MCF 10A (cell line): ENCODE measurements at regions not wholly inside any gene's neighbourhood (a gene's known extent, or its start where the extent isn't known, plus 50 kb on each side); places are given as distances from the start of the nearest gene placed in this dataset.

Experiments used
- BruUV-seq: library from RNA; stranded (reverse); fragments of 400-500 nt; replicated peaks from 2 replicates; lab custom pipeline; 2021; lab: Mats Ljungman, UMichigan
- CTCF ChIA-PET: fragments of 300-600 bp; sonication (Branson Sonifier 250); formaldehyde crosslinking; extraction: SDS; loops from one replicate; lab custom pipeline; 2021; ENCODE audit warnings: antibody characterized with exemption, inconsistent platforms; lab: Yijun Ruan, JAX
- POLR2A ChIA-PET: fragments of 300-600, 350-650 bp; sonication (Branson Sonifier 250); formaldehyde crosslinking; extraction: SDS; loops from one replicate; lab custom pipeline; 2020; ENCODE audit warnings: antibody characterized with exemption, inconsistent platforms; lab: Yijun Ruan, JAX
- DNase-seq: peaks from one replicate; pipeline ENCODE4 v3.0.0-alpha.2; 2018; ENCODE audit not compliant: unreplicated experiment
- H3K27ac Mint-ChIP-seq: one replicate; pipeline ENCODE4 v1.8.0; 2022; ENCODE audit warnings: mild to moderate bottlenecking, low read depth, mixed read lengths; ENCODE audit not compliant: unreplicated experiment
- H3K27me3 Mint-ChIP-seq: one replicate; pipeline ENCODE4 v1.8.0; 2022; ENCODE audit warnings: mixed read lengths; ENCODE audit not compliant: insufficient read depth, unreplicated experiment
- H3K36me3 Mint-ChIP-seq: one replicate; pipeline ENCODE4 v1.8.0; 2022; ENCODE audit warnings: mild to moderate bottlenecking, moderate library complexity, mixed read lengths; ENCODE audit not compliant: insufficient read depth, unreplicated experiment
- H3K4me1 Mint-ChIP-seq: one replicate; pipeline ENCODE4 v1.8.0; 2022; ENCODE audit warnings: mixed read lengths; ENCODE audit not compliant: insufficient read depth, unreplicated experiment
- H3K4me3 Mint-ChIP-seq: one replicate; pipeline ENCODE4 v1.8.0; 2022; ENCODE audit warnings: mild to moderate bottlenecking, moderate library complexity, mixed read lengths; ENCODE audit not compliant: unreplicated experiment
- H3K9me3 Mint-ChIP-seq: one replicate; pipeline ENCODE4 v1.8.0; 2022; ENCODE audit warnings: mixed read lengths; ENCODE audit not compliant: unreplicated experiment
- intact Hi-C: fragments of 100-400 bp; cut with micrococcal nuclease; formaldehyde crosslinking; loops from 2 replicates; pipeline ENCODE4 v1.14.1; 2022
- TF ChIP-seq, protein P1 (sequence below): fragments of 200-600 bp; IDR thresholded peaks from one replicate; pipeline ENCODE4 v1.8.0; 2022; ENCODE audit warnings: antibody characterized with exemption, mild to moderate bottlenecking; ENCODE audit not compliant: unreplicated experiment

DNA sequence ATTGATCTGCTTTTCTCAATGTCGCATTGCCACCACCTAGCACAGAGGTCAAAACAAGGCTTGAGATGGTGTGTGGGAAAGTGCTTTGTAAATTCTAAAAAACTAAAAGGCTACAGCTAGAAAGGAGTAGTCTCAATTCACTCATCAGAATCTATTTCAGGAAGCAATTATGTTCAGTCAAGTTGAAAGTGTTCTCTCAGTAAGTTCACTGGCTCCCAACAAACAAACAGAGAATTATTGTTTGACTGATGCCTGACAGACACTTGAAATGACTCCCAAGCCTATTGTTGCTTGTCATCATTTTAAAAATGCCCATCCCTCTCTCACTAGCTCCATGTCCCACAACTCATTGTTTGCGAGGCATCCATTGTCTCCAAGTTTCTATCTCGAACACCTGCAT, 419.6 kb upstream of the CPEB2 start:
- TF ChIP-seq, protein P1, sequence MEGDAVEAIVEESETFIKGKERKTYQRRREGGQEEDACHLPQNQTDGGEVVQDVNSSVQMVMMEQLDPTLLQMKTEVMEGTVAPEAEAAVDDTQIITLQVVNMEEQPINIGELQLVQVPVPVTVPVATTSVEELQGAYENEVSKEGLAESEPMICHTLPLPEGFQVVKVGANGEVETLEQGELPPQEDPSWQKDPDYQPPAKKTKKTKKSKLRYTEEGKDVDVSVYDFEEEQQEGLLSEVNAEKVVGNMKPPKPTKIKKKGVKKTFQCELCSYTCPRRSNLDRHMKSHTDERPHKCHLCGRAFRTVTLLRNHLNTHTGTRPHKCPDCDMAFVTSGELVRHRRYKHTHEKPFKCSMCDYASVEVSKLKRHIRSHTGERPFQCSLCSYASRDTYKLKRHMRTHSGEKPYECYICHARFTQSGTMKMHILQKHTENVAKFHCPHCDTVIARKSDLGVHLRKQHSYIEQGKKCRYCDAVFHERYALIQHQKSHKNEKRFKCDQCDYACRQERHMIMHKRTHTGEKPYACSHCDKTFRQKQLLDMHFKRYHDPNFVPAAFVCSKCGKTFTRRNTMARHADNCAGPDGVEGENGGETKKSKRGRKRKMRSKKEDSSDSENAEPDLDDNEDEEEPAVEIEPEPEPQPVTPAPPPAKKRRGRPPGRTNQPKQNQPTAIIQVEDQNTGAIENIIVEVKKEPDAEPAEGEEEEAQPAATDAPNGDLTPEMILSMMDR, result no peak
- DNase-seq, result no peak
- Mint-ChIP-seq H3K36me3 (no peaks in the 10 kb centered on the region), H3K9me3 (no peaks in the 10 kb centered on the region), H3K27me3 (no peaks in the 10 kb centered on the region), H3K4me3 (no peak overlapping the region), H3K4me1 (peaks cover 8% of the 10 kb centered on the region), H3K27ac (no peak overlapping the region)
- intact Hi-C loops, result no loop called here
- POLR2A ChIA-PET, result interaction anchor here (0.7 to 1.5 kb wide), 2 partner anchors 12 to 928 kb away, joined by 3 read pairs; no protein-coding TSS in a partner anchor
- CTCF ChIA-PET, result no interaction called here
- BruUV-seq, result no TSS peak

GRCh38 chr4:14583331-14583730, 418.9 kb upstream of the CPEB2 start:
- no peaks in the 10 kb centered on the region for H3K36me3 Mint-ChIP-seq
- H3K4me3 Mint-ChIP-seq, result no peak overlapping the region
- peak; percentile 46 for DNase-seq
- intact Hi-C loops, result no loop called here
- H3K27ac Mint-ChIP-seq, result no peak overlapping the region
- ChIA-PET POLR2A (interaction anchor here (0.7 to 1.5 kb wide), 2 partner anchors 11 to 929 kb away, joined by 3 read pairs; no protein-coding TSS in a partner anchor), CTCF (no interaction called here)
- BruUV-seq, result no TSS peak
- TF ChIP-seq, protein P1, result no peak
- H3K9me3 Mint-ChIP-seq, result no peaks in the 10 kb centered on the region
- H3K27me3 Mint-ChIP-seq, result no peaks in the 10 kb centered on the region
- peaks cover 8% of the 10 kb centered on the region for H3K4me1 Mint-ChIP-seq

DNA sequence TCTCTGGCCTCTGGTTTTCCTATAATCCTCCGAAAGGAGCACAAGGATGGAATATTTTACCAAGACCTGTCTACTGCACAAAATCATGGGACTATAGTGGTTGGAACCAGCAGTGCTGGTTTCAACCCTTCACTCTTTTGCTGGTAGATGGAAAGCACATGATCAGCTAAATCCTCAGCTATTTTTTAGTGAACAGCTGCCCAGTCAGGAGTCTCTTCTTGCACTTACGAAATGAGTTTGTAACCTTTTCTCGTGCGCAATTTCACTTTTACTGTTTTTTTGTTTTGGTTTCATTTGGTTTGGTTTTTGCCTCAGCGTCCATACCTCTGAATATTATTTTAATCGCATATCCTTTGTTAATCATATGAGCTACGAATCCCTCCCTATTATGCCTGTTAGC, 418.5 kb upstream of the CPEB2 start:
- H3K27me3 Mint-ChIP-seq, result no peaks in the 10 kb centered on the region
- DNase-seq, result no peak
- H3K36me3 Mint-ChIP-seq, result no peaks in the 10 kb centered on the region
- POLR2A ChIA-PET, result interaction anchor here (1.5 kb wide), 1 partner anchor 10 kb away, joined by 3 read pairs; no protein-coding TSS in a partner anchor
- intact Hi-C loops, result no loop called here
- peaks cover 8% of the 10 kb centered on the region for H3K4me1 Mint-ChIP-seq
- TF ChIP-seq, protein P1, result no peak
- BruUV-seq, result no TSS peak
- no peak overlapping the region for H3K27ac Mint-ChIP-seq
- no peaks in the 10 kb centered on the region for H3K9me3 Mint-ChIP-seq
- H3K4me3 Mint-ChIP-seq, result no peak overlapping the region
- CTCF ChIA-PET, result no interaction called here

GRCh38 chr4:14592950-14593349, 409.3 kb upstream of the CPEB2 start:
- TF ChIP-seq, protein P1, result no peak
- intact Hi-C loops, result no loop called here
- no TSS peak for BruUV-seq
- no peak overlapping the region for H3K4me3 Mint-ChIP-seq
- H3K9me3 Mint-ChIP-seq, result no peaks in the 10 kb centered on the region
- H3K27ac Mint-ChIP-seq, result no peak overlapping the region
- no peaks in the 10 kb centered on the region for H3K36me3 Mint-ChIP-seq
- peaks cover 6% of the 10 kb centered on the region for H3K4me1 Mint-ChIP-seq
- H3K27me3 Mint-ChIP-seq, result no peaks in the 10 kb centered on the region
- POLR2A ChIA-PET, result interaction anchor here (0.5 kb wide), 1 partner anchor 93 kb away, joined by 3 read pairs; no protein-coding TSS in a partner anchor
- CTCF ChIA-PET, result no interaction called here
- no peak for DNase-seq
